SK-N-SH treated with all-trans-retinoic acid at 6 μM for 48 hours (cell line): ENCODE measurements at regions not wholly inside any gene's neighbourhood (a gene's known extent, or its start where the extent isn't known, plus 50 kb on each side); places are given as distances from the start of the nearest gene placed in this dataset.
A peak's percentile ranks its signal among the peaks of the same experiment; 100 is the strongest.
"Not testable (repeated sequence)": the region's sequence is repeated elsewhere in the genome, so short reads cannot be mapped to it uniquely, and the experiment has no call there.

Source experiments
- ATAC-seq: fragments of 200-7000 bp; cut with Tn5 transposase; 3 replicates; pipeline ENCODE4 v1.9.1; 2020; ENCODE audit warnings: mild to moderate bottlenecking, moderate library complexity
- ESRRG ChIP-seq: fragments of 250-450 bp; sonication (Bioruptor Pico); IDR thresholded peaks from 2 replicates; pipeline ENCODE4 v1.6.1; 2021; ENCODE audit warnings: mild to moderate bottlenecking
- GLIS3 ChIP-seq: fragments of 250-450 bp; sonication (Bioruptor Pico); IDR thresholded peaks from 2 replicates; pipeline ENCODE4 v1.5.0; 2020; ENCODE audit warnings: mild to moderate bottlenecking, moderate library complexity
- ISL1 ChIP-seq: fragments of 250-450 bp; sonication (Bioruptor Pico); IDR thresholded peaks from 2 replicates; pipeline ENCODE4 v2.1.2; 2022; ENCODE audit warnings: mild to moderate bottlenecking, moderate library complexity
- OSR1 ChIP-seq: fragments of 250-450 bp; sonication (Bioruptor Pico); IDR thresholded peaks from 2 replicates; pipeline ENCODE4 v1.8.0; 2022; ENCODE audit warnings: moderate library complexity, mild to moderate bottlenecking, inconsistent platforms
- PPARA ChIP-seq: fragments of 250-450 bp; sonication (Bioruptor Pico); IDR thresholded peaks from 2 replicates; pipeline ENCODE4 v1.5.0; 2020; ENCODE audit warnings: mild to moderate bottlenecking, borderline replicate concordance
- RARB ChIP-seq: fragments of 250-450 bp; sonication (Bioruptor Pico); IDR thresholded peaks from 2 replicates; pipeline ENCODE4 v1.8.0; 2021; ENCODE audit warnings: mild to moderate bottlenecking, moderate library complexity
- SNAI2 ChIP-seq: fragments of 250-450 bp; sonication (Bioruptor Pico); IDR thresholded peaks from 2 replicates; pipeline ENCODE4 v1.5.0; 2020; ENCODE audit warnings: mild to moderate bottlenecking, moderate library complexity
- TCF4 ChIP-seq: fragments of 250-450 bp; sonication (Bioruptor Pico); IDR thresholded peaks from 2 replicates; pipeline ENCODE4 v1.8.0; 2021; ENCODE audit warnings: mild to moderate bottlenecking, moderate library complexity, borderline replicate concordance
- TOX ChIP-seq: fragments of 250-450 bp; sonication (Bioruptor Pico); IDR thresholded peaks from 2 replicates; pipeline ENCODE4 v1.8.0; 2021; ENCODE audit warnings: mild to moderate bottlenecking, moderate library complexity, borderline replicate concordance
- ZC3H10 ChIP-seq: fragments of 250-450 bp; sonication (Bioruptor Pico); IDR thresholded peaks from 2 replicates; pipeline ENCODE4 v1.5.1; 2021; ENCODE audit warnings: mild to moderate bottlenecking, moderate library complexity
- ZFP3 ChIP-seq: fragments of 250-450 bp; sonication (Bioruptor Pico); IDR thresholded peaks from 2 replicates; pipeline ENCODE4 v1.5.0; 2020; ENCODE audit warnings: mild to moderate bottlenecking, moderate library complexity
- ZFP30 ChIP-seq: fragments of 450-650 bp; formaldehyde crosslinking; IDR thresholded peaks from 2 replicates; pipeline ENCODE4 v1.5.0; 2022; ENCODE audit warnings: mild to moderate bottlenecking, moderate library complexity
- ZNF565 ChIP-seq: fragments of 450-650 bp; formaldehyde crosslinking; conservative IDR thresholded peaks from 2 replicates; pipeline ENCODE4 v1.5.0; 2020; ENCODE audit warnings: low read depth, mild to moderate bottlenecking, moderate library complexity
- ZNF70 ChIP-seq: fragments of 450-650 bp; formaldehyde crosslinking; IDR thresholded peaks from 2 replicates; pipeline ENCODE4 v1.5.0; 2020; ENCODE audit warnings: mild to moderate bottlenecking, moderate library complexity
- ZNF8 ChIP-seq: fragments of 450-650 bp; formaldehyde crosslinking; IDR thresholded peaks from 2 replicates; pipeline ENCODE4 v1.5.0; 2020; ENCODE audit warnings: mild to moderate bottlenecking, moderate library complexity
- TF ChIP-seq, protein P1 (sequence below): fragments of 250-450 bp; sonication (Bioruptor Pico); IDR thresholded peaks from 2 replicates; pipeline ENCODE4 v1.5.1; 2021; ENCODE audit warnings: mild to moderate bottlenecking, moderate library complexity
- TF ChIP-seq, protein P2 (sequence below): fragments of 250-450 bp; sonication (Bioruptor Pico); IDR thresholded peaks from 2 replicates; pipeline ENCODE4 v1.5.1; 2020; ENCODE audit warnings: low read depth, mild to moderate bottlenecking, moderate library complexity
- TF ChIP-seq, protein P3 (sequence below): fragments of 250-450 bp; sonication (Bioruptor Pico); IDR thresholded peaks from 2 replicates; pipeline ENCODE4 v1.5.0; 2020; ENCODE audit warnings: mild to moderate bottlenecking, moderate library complexity
- TF ChIP-seq, protein P4 (sequence below): fragments of 250-450 bp; sonication (Bioruptor Pico); IDR thresholded peaks from 2 replicates; pipeline ENCODE4 v1.8.0; 2020; ENCODE audit warnings: mild to moderate bottlenecking, moderate library complexity, borderline replicate concordance
- TF ChIP-seq, protein P5 (sequence below): fragments of 250-450 bp; sonication (Bioruptor Pico); IDR thresholded peaks from 2 replicates; pipeline ENCODE4 v1.8.0; 2021; ENCODE audit warnings: low read depth, mild to moderate bottlenecking, moderate library complexity, borderline replicate concordance

DNA sequence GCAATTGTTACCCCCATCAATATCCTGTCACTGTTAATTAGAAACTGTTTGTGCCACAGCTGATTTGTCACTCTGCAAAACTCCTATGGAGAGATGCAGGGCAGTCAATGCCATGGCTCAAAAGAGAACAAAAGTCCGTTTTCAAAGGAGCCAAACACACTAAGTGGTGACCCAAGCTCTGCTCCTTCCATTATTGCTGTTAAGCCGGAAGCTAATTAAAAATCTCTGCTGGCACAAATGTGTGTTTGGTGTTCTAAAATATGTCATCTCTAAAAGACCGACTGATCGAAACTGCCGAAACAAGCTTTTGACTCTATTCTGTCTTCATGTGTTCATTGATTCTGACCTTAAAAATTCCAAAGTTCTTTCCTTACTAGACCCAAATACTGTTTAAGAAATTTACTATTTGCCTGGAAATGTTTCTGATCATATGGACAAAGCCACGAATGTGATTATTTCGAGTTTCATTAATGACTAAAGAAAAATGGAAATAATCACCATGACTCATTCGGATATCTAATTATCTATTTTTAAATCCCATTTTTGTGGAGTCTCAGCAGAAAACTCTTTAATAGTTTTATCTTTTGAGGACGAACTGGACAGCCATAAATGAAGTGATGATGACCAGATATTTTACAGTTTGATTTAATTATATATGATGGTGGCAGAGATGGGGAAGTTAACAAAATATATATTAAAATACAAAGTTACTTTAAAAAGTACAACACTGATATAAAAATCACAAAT, 287.6 kb downstream of the SOCS6 start:
- no peak for ATAC-seq
- TF ChIP-seq ISL1: peak; percentile 73
- TF ChIP-seq ZFP3 (CRISPR knock-in tag): no peak
- TF ChIP-seq TCF4 (CRISPR knock-in tag): peak; percentile 60
- TF ChIP-seq ZNF70 (CRISPR knock-in tag): no peak
- TF ChIP-seq PPARA (CRISPR knock-in tag): no peak
- no peak for TF ChIP-seq ESRRG (CRISPR knock-in tag)
- TF ChIP-seq, protein P1, sequence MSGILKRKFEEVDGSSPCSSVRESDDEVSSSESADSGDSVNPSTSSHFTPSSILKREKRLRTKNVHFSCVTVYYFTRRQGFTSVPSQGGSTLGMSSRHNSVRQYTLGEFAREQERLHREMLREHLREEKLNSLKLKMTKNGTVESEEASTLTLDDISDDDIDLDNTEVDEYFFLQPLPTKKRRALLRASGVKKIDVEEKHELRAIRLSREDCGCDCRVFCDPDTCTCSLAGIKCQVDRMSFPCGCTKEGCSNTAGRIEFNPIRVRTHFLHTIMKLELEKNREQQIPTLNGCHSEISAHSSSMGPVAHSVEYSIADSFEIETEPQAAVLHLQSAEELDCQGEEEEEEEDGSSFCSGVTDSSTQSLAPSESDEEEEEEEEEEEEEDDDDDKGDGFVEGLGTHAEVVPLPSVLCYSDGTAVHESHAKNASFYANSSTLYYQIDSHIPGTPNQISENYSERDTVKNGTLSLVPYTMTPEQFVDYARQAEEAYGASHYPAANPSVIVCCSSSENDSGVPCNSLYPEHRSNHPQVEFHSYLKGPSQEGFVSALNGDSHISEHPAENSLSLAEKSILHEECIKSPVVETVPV (CRISPR knock-in tag): no peak
- TF ChIP-seq SNAI2 (CRISPR knock-in tag): no peak
- TF ChIP-seq, protein P2, sequence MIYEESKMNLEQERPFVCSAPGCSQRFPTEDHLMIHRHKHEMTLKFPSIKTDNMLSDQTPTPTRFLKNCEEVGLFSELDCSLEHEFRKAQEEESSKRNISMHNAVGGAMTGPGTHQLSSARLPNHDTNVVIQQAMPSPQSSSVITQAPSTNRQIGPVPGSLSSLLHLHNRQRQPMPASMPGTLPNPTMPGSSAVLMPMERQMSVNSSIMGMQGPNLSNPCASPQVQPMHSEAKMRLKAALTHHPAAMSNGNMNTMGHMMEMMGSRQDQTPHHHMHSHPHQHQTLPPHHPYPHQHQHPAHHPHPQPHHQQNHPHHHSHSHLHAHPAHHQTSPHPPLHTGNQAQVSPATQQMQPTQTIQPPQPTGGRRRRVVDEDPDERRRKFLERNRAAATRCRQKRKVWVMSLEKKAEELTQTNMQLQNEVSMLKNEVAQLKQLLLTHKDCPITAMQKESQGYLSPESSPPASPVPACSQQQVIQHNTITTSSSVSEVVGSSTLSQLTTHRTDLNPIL (CRISPR knock-in tag): no peak
- TF ChIP-seq, protein P3, sequence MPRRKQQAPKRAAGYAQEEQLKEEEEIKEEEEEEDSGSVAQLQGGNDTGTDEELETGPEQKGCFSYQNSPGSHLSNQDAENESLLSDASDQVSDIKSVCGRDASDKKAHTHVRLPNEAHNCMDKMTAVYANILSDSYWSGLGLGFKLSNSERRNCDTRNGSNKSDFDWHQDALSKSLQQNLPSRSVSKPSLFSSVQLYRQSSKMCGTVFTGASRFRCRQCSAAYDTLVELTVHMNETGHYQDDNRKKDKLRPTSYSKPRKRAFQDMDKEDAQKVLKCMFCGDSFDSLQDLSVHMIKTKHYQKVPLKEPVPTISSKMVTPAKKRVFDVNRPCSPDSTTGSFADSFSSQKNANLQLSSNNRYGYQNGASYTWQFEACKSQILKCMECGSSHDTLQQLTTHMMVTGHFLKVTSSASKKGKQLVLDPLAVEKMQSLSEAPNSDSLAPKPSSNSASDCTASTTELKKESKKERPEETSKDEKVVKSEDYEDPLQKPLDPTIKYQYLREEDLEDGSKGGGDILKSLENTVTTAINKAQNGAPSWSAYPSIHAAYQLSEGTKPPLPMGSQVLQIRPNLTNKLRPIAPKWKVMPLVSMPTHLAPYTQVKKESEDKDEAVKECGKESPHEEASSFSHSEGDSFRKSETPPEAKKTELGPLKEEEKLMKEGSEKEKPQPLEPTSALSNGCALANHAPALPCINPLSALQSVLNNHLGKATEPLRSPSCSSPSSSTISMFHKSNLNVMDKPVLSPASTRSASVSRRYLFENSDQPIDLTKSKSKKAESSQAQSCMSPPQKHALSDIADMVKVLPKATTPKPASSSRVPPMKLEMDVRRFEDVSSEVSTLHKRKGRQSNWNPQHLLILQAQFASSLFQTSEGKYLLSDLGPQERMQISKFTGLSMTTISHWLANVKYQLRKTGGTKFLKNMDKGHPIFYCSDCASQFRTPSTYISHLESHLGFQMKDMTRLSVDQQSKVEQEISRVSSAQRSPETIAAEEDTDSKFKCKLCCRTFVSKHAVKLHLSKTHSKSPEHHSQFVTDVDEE (CRISPR knock-in tag): no peak
- TF ChIP-seq ZC3H10 (CRISPR knock-in tag): peak; percentile 71; the same call in 1 of the 2 replicates
- TF ChIP-seq RARB (CRISPR knock-in tag): no peak
- TF ChIP-seq ZFP30 (CRISPR knock-in tag): no peak
- TF ChIP-seq OSR1: no peak
- TF ChIP-seq GLIS3 (CRISPR knock-in tag): no peak
- TF ChIP-seq, protein P4, sequence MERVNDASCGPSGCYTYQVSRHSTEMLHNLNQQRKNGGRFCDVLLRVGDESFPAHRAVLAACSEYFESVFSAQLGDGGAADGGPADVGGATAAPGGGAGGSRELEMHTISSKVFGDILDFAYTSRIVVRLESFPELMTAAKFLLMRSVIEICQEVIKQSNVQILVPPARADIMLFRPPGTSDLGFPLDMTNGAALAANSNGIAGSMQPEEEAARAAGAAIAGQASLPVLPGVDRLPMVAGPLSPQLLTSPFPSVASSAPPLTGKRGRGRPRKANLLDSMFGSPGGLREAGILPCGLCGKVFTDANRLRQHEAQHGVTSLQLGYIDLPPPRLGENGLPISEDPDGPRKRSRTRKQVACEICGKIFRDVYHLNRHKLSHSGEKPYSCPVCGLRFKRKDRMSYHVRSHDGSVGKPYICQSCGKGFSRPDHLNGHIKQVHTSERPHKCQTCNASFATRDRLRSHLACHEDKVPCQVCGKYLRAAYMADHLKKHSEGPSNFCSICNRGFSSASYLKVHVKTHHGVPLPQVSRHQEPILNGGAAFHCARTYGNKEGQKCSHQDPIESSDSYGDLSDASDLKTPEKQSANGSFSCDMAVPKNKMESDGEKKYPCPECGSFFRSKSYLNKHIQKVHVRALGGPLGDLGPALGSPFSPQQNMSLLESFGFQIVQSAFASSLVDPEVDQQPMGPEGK (CRISPR knock-in tag): peak; percentile 76; the same call in 1 of the 2 replicates
- TF ChIP-seq, protein P5, sequence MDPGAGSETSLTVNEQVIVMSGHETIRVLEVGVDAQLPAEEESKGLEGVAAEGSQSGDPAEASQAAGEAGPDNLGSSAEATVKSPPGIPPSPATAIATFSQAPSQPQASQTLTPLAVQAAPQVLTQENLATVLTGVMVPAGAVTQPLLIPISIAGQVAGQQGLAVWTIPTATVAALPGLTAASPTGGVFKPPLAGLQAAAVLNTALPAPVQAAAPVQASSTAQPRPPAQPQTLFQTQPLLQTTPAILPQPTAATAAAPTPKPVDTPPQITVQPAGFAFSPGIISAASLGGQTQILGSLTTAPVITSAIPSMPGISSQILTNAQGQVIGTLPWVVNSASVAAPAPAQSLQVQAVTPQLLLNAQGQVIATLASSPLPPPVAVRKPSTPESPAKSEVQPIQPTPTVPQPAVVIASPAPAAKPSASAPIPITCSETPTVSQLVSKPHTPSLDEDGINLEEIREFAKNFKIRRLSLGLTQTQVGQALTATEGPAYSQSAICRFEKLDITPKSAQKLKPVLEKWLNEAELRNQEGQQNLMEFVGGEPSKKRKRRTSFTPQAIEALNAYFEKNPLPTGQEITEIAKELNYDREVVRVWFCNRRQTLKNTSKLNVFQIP (CRISPR knock-in tag): no peak
- TF ChIP-seq, all 23 proteins: peak for 4

DNA sequence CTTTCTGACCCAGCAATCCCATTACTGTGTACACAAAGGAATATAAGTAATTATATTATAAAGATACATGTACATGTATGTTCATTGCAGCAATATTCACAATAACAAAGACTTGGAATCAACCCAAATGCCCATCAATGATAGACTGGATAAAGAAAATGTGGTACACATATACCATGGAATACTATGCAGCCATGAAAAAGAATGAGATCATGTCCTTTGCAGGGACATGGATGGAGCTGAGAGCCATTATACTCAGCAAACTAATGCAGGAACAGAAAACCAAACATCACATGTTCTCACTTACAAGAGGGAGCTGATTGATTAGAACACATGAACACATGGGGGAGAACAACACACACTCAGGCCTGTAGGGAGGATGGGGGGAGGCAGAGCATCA, 286.1 kb downstream of the SOCS6 start:
- TF ChIP-seq ZNF8: peak; percentile 79
- not testable (repeated sequence) for ATAC-seq

DNA sequence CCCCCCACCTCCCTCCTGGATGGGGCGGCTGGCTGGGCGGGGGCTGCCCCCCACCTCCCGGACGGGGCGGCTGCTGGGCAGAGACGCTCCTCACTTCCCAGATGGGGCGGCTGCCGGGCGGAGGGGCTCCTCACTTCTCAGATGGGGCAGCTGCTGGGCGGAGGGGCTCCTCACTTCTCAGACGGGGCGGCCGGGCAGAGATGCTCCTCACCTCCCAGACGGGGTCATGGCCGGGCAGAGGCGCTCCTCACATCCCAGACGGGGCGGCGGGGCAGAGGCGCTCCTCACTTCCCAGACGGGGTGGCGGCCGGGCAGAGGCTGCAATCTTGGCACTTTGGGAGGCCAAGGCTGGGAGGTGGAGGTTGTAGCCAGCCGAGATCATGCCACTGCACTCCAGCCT, 280.8 kb downstream of the SOCS6 start:
- not testable (repeated sequence) for ATAC-seq

DNA sequence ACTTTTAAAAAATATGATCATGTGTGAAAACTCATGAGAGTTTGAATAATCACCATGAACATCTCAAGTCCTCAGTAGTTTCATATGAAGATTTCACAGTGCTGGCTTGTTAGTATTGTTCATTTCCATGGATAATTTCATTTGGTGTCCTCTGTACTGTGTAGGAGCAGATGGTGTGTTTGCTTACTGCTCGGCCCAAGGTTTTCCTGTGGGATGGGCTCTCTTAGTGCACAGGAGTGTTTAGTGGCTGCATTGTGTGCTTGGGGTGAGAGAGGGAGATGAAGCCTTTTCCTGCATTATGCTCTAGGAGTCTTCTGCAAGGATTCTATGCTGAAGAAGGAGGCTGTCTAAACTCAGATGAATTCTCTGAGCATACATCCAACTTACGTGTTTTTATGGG, 270.6 kb downstream of the SOCS6 start:
- no peak for ATAC-seq
- TF ChIP-seq, protein P2 (CRISPR knock-in tag): no peak
- no peak for TF ChIP-seq ZFP30 (CRISPR knock-in tag)
- TF ChIP-seq TOX: no peak
- TF ChIP-seq, protein P3 (CRISPR knock-in tag): no peak
- TF ChIP-seq ISL1: no peak
- TF ChIP-seq, protein P4 (CRISPR knock-in tag): no peak
- no peak for TF ChIP-seq ZNF565 (CRISPR knock-in tag)
- TF ChIP-seq TCF4 (CRISPR knock-in tag): no peak
